CD4-positive, alpha-beta T cell treated with Interleukin-4 for 4 hours (primary cell): ENCODE measurements at regions not wholly inside any gene's neighbourhood (a gene's known extent, or its start where the extent isn't known, plus 50 kb on each side); places are given as distances from the start of the nearest gene placed in this dataset.
"Not testable (repeated sequence)": the region's sequence is repeated elsewhere in the genome, so short reads cannot be mapped to it uniquely, and the experiment has no call there.

Experiments used
- DNase-seq: peaks from one replicate; pipeline ENCODE4 v3.0.0-alpha.2; 2020

DNA sequence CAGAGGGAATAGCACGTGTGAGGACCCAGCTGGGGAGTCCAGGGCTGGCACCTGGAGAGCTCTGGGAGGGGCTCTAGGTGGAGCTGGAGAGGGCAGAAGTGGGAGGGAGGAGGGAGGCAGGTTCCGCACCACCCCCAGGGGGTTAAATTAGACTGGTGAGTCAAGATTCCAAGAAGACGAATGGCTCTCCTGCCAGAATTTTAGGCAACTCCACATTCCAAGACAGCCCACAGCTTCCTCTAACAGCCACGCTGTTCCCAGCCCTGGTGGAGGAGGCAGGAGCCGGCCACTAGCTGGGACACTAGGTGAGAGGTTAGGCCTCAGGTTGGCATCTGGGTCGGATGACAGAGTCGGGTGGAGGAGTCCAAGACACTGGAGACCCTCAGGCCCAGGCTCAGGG lies 60.2 kb downstream of the TFAP2C start:
- DNase-seq: no peak

DNA sequence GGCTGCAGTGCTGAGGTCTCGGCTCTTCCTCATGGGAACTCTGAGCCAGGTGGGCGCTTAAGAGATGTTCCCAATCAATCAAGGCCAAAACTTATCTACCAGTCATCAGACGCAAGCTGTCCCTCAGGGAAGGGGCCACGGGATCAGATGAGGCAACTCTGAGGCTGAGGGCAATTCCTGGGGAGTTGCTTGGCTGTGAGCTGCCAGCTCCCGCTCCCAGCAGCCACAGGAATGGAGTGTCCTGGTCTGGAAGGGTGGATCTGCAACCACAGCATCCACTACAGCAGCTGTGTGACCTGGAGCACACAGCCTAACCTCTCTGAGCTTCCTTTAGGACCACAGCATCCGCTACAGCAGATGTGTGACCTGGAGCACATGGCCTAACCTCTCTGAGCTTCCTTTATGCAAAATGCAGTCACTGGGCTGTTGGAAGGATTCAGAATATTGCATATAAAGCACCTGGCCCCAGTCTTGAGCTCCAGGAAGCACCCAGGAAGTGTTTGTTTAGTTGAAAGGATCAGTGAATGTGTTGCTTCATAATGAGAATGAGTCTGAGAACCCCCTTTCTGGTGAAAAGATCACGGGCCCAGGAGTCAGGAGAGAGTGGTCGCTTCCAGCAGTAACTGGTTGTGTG lies 60.9 kb downstream of the TFAP2C start:
- DNase-seq: no peak

DNA sequence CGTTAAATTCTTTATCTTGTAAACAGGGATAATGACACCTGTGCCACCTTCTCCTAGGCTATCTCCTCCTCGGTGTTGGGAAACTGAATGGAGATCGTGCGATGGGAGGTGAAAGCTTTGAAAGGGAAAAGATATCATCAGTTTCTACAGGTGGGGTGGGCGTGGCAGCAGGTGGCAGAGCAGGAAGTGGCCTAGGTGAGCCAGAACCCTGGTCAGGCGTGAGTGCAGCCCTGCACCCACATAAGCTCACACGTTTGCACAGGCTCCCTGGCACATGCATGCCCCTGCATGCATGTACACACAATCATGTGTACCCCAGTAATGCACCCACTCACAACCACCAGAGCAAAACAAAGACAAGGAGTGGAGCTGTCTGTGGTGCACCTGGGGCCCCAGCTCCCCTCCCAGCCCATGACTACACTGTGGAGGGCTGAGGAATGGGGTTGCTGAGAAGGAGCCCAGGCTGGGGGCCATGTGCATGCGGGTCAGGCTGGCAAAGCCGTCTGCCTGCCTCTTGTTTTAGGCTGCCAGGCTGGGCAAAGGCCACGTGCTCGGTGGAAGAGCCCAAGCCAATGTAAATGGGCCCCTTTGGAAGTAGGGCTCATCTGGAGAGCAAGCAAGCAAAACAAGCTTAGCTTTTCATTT lies 61.5 kb downstream of the TFAP2C start:
- no peak for DNase-seq

DNA sequence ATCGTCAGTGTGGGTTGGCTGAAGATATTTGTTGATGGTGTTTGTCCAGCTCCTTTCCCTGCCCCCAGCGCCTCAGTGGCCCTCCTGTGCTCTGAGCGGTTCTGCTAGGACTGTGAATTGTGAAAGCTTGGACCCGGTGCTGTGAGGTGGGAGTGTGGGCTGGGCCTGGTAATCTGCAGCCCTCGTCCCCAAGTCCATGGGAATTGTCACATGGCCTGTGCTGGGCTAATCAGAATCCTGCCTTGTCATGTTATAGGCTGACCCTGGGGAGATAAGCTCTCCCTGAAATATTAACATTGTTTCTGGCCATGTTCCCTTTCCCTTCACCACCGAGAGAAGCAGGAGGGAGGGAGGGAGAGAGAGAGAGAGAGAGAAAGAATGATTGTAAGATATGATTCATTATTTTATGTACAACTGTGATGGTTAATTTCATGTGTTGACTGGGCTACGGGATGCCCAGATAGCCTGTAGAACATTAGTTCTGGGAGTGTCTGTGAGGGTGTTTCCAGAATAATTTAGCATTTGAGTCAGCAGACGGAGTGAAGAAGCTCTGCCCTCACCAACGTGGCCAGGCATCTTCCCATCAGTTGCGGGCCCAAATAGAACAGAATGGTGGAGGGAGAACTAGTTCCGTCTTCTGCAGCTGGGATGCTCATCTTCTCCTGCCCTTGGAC lies 62.4 kb downstream of the TFAP2C start:
- DNase-seq: no peak

DNA sequence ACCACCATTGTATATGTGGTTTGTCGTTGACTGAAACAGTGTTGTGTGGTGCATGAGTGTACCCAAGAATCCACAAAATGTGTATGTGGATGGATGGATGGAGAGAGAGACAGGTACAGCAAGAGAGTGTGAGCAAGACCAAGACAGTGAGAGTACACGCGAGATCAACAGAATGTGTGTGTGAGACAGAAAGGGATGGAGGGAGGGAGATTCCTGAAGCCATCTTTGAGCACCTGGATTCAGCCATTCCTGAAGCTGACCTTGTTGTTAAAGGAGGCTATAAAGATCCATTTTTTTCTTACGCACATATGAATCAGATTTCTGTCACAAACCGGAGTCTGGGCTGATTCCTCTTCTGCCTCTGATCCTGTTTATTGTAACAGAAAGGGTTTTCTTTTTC lies 64.1 kb downstream of the TFAP2C start:
- no peak for DNase-seq

DNA sequence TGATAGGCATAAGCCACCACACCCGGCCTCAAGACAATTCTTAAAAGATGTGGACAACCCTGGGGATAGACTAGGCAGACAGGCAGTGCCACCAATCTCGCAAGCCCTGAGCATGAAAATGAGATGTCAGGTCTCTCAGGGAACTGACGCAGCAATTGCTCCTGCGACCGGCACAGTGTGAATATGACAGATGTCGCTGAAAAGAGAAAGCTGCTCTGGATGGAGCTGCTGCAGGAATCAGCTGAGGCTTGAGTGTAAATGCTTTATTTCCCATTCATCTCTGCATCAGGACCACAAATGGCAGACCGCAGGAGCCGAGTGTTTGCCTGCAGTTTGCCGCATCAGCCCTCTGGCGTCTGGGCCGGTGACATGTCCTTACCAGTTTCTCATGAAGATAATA lies 68.4 kb downstream of the TFAP2C start:
- DNase-seq: no peak

DNA sequence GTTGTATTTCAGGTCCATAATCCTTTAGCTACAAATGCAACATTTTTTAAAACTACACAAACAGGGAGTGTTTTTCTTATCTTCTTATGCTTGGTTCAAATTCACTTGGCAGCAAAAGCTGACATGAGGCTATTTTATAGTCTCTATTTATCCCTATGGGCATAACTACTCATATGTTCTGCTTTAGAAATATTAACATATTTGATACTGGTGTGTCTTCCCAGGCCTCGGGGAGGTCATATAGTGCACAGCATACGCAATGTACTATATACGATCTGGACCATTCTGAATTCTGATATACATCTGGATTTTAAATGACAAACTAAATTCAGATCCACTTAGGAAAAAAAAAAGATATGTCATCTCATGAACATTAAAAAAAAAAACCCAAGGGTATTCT lies 69.2 kb downstream of the TFAP2C start:
- DNase-seq: no peak

DNA sequence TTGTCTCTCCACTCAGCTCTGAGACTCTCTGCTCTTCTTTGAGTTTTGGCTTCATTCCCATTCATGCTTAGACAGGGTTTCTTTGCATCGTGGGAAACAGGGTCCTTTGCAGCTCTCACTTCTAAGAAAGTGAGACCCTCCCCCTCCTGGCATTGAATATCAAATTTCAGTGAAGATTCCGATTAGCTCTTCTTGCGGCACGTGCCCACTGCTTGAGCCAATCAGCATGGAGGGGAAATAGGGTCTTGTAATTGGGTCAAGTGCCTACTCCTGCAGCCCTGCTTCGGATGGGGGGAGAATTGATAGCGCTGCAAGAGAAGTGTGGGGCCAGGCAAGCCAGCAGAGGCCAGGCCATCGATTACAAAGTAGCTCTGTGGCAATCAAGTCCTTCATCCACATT lies 69.6 kb downstream of the TFAP2C start:
- DNase-seq: no peak

DNA sequence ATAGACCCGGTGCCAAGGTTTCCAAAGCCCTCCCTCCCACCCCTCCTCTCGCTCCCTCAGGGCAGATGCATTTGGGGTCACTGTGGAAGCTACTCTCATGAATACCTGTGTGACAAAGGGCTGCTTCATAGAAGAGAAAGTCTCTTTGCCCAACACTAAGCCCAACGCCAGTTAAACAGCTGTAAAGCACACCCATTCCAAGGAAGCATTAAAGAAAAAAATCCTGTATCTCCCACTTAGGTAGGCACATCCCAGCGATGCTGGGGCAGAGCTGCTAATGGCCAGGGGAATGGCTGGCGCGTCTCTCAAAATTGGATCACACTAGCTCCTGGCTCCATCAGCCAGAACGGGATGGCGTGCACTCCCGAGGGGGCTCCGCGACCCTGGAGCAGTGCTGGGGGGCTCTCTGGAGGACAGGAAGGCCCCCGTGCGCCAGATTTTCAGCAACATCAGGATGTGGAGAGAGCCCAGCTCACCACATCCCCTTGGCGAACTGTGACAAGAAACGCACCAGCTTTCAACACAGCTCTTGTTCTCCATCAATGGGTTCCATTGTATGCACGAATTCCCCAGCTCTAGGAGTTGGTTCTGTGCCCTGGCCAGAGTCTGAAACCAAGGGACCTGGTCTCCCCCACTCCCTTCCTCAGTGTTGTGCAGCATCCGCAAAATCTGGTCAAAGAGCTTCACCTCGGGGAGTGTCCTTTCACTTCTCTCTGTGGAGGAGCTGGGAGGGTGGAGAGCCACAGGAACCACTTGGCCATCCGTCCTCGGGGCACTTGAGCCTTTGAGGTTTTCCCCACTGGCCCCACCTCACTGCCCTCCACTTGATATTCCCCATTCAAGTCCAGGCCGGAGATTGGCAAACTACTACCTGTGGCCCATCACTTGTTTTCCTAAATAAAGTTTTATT lies 74.1 kb downstream of the TFAP2C start:
- no peak for DNase-seq

DNA sequence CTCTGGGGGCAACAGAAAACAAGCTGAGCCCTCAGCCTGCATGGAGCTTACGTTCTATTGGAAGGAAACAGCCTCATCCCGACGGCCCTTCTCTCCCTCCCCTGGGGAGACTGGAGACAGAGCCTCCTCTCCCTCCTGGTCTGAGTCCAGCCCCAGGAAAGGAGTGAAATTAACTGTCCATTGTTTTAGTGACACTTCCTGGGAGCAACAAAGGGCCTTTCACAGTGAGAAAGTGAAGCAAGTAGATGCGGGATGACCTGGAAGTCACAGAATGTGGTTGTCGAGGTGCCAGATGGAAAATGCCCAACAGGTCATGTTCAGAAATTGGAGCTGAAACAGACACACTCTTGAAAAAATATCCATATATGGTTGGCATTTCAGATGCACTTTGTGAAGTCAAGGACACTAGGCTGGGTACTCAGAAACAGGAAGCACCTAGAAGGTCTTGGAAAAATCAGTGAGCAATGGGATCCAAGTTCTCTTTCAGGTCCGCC lies 77.8 kb downstream of the TFAP2C start:
- DNase-seq: no peak

DNA sequence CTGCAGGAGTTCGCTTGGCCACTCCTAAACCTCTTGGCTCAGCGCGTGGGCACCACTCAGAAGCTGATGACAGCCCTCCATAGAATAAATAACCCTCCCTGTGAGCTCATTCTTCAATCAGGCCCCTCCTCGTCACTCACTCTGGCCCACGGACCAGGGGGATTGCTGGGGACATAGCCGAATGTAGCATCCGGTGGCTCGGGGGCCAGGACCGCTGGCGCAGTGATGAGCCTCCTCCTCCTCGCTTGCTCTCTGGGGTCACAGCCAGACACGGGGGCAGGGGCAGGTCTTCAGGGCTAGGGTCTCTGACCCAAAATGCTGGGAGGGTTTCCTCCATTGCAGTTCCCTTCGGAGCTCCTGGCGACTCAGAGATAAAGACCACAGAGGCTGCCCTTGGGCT lies 79.9 kb downstream of the TFAP2C start:
- DNase-seq: no peak

DNA sequence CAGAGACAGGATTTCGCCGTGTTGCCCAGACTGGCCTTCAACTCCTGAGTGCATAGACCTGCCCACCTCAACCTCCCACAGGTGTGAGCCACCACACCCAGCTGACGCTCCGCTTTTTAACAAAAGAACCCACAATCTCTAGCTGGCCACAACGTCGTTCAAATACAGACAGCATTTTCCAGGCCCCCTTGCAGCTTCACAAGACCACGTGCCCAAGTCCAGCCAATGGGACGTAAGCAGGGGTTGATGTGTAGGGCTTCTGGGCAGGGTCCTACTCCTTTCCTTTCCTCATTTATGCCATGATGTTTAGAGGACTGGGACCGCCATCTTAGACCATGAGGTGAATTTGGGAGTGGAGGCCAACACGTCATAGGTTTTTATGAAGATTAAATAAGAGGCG lies 81.0 kb downstream of the TFAP2C start:
- DNase-seq: no peak

DNA sequence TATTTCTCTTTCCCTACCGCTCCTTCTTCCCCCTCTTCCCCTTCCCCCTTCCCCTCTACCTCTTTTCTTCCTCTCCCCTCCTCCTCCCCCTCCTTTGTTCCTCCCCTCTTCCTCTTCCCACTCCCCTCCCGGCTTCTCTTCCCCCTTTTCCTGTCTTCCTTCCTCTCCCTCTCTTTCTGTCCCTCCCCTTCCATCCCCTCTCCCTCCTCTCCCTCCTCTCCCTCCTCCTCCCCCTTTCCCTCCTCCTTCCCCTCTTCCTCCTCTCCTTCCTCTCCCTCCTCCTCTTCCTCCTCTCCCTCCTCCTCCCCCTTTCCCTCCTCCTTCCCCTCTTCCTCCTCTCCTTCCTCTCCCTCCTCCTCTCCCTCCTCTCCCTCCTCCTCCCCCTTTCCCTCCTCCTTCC lies 81.5 kb downstream of the TFAP2C start:
- DNase-seq: not testable (repeated sequence)

DNA sequence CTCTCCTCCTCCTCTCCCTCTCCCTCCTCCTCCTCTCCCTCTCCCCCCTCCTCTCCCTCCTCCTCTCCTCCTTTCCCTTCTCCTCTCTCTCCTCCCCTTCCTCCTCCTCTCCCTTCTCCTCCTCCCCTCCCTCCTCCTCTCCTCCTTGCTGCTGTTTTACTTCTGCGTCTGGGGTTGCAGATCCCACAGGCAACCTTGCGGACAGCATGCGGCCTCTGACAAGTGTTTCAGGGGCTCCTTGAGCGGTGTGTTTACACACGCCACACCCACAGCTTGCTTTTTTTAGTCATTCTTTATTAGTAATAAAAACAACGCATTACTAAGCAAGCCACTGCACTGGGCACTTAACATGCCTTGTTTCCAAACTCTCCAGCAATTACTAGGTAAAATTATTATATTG lies 81.9 kb downstream of the TFAP2C start:
- no peak for DNase-seq

DNA sequence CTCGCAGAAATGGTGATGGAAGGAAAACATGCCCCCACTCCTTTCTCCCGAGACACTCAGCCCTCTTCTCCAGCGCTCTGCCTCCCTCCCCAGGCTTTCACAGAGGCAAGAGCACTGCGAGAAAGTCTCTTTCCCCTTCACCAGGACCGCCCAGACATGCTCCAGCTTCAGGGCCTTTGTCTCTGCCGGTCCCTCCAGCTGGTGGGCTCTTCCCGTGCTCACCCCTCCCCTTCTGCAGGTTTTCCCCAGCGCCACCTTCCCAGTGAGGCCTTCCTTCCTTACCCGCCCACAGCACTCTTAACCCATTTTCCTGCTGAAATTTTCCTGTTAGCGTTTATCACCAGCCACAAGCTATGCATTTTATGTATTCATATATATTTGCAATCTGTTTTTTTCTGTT lies 86.2 kb downstream of the TFAP2C start:
- no peak for DNase-seq

DNA sequence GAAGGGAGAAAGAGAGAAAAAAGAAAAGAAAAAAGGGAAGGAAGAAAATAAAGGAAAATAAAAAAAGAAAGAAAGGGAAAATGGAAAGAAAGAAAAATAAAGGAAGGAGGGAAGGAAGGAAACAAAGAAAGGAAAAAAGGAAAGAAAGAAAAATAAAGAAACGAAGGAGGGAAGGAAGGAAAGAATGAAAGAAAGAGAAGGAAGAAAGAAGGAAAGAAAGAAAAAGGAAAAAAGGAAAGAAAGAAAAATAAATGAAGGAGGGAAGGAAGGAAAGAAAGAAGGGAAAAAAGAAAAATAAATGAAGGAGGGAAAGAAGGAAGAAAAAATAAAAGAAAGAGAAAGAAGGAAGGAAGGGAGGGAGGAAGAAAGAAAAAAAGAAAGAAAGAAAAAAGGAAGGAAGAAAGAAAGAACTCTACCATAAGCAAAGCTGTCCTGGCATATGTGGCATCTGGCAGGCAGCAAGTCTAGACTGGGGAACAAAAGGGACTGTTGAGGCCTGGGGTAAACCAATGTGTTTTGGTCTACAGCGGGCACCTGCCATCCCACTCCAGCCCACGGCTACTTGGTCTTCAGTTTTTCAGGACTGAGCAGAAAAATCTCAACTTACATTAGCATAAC lies 86.9 kb downstream of the TFAP2C start:
- DNase-seq: no peak

DNA sequence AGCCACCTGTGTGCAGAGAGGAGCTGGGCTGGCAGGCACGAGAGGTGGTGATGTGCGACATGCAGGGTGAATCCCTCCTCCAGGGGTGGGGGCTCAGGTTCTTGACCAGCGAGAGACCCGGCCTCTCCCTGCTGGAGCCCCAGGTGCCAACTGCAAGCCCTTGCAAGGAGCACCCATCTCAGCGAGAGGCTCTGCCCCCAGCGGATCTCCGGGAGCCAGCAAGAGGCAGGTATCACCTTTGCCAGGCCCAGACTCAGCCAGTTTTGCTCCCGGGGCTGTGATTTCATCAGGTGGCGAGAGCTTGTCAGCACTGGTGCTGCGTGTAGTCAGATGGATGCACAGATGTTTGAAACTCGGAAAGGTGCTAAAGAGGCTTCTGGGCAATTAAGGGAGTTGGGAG lies 87.7 kb downstream of the TFAP2C start:
- DNase-seq: no peak

DNA sequence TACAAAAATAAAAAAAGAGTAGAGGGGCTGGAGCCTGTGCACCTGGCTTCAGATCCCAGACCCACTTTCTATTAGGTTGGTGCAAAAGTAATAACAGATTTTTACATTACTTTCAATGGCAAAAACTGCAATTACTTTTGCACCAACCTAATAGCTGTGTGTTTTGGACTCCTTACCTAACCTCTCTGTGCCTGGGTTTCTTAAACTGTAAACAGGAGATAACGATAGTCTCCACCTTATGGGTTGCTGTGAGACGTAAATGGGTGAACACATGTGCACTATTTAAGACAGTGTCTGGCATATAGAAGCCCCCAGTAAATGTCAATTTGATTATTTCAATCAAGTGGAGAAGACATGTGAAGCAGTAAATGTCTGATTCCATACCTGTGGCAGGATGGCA lies 89.7 kb downstream of the TFAP2C start:
- DNase-seq: no peak

DNA sequence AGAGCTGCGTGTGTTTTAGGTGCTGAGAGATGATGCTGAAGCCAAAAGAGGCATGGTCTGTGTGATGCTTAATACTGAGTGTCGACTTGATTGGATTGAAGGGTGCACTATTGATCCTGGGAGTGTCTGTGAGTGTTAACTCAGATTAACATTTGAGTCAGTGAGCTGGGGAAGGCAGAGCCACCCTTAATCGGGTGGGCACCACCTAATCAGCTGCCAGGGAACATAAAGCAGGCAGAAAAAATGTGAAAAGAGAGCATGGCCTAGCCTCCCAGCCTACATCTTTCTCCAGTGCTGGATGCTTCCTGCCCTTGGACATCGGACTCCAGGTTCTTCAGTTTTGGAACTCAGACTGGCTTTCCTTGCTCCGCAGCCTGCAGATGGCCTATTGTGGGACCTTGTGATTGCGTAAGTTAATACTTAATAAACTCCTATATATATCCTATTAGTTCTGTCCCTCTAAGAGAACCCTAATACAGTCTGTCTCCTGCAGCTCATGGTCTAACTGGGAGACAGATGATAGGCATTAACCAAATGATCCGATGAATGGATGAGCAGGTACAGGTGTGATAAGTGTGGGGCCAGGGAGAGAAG lies 91.6 kb downstream of the TFAP2C start:
- DNase-seq: no peak

DNA sequence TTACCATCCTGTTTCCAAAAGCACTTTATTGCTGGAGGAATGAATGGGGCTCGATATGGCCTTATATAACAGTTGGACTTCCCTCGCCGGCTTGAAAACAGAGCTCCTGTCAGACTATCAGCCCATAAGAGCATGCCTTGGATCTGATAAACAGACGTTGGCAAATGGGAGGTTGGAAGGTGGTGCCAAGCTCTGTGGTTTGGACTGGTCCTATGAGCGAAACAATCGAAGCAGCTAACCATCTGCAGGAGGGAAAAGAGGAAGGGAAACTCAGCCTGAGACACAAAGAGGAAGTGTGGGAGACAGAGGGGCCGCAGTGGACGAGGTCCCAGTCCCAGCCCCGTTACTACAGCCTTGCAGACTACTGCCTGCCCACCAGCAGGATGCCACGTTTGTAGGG lies 92.9 kb downstream of the TFAP2C start:
- no peak for DNase-seq

DNA sequence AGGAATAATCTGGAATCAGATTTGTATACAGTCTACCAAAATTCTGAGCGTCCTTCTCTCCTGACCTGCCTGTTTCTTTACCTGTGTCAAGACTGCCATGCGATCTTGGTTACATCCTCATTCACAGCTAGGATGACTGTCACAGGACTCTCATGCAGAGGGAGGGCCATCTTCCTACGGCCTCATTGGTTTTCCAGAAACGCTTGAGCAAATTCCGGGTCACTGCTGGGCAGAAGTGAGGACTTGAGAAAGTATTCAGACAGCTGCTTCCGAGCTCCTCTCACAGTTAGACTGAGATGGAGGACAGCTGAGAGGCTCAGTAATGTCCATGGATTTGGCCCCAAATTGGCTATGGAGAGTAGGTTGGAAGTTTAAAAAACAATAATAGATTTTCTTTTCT lies 94.2 kb downstream of the TFAP2C start:
- no peak for DNase-seq

DNA sequence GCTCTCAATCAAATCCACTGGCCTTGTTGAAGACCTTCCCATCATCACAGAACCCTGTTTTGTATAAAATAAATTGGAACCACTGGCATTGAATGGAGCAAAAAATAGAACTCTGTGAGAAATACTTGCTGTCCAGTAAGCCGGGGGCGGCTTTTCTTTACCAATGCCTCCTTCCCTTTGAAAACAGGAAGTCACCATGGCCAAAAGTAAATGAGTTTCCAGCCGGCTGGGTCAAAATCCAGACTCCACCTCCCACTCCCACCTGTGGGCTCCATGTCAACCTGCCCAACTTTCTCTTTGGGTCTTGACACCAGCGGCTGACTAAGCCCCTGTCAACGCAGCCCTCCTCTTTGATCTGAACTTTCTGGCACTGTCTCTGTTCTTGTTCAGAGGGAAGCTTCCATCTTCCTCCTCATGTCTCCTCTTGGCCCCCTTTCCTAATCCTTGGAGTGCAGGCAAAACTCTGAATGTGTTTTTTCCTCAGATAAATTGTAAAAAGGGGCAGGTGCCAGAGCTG lies 95.2 kb downstream of the TFAP2C start:
- DNase-seq: no peak
